Thyroid gland (tissue), 4 donors: ENCODE measurements at regions not wholly inside any gene's neighbourhood (a gene's known extent, or its start where the extent isn't known, plus 50 kb on each side); places are given as distances from the start of the nearest gene placed in this dataset.

Experiments used
- CTCF ChIP-seq, 6 experiments: fragments of 200-600 bp in 3 of 6; fragments of 450-650 bp in 3 of 6; sonication (generic) in 3 of 6; IDR thresholded peaks; one replicate each; pipeline ENCODE4 v1.5.1; 2016 to 2019; ENCODE audit warnings: antibody characterized with exemption in 6 of 6, mild to moderate bottlenecking in 2 of 6, inconsistent platforms in 1 of 6, moderate library complexity in 1 of 6
- POLR2A ChIP-seq, 2 donors: fragments of 450-650 bp; IDR thresholded peaks; one replicate each; pipeline ENCODE4 v1.6.1; 2017; ENCODE audit warnings: antibody characterized with exemption in 2 of 2, mild to moderate bottlenecking in 2 of 2, moderate library complexity in 1 of 2

DNA sequence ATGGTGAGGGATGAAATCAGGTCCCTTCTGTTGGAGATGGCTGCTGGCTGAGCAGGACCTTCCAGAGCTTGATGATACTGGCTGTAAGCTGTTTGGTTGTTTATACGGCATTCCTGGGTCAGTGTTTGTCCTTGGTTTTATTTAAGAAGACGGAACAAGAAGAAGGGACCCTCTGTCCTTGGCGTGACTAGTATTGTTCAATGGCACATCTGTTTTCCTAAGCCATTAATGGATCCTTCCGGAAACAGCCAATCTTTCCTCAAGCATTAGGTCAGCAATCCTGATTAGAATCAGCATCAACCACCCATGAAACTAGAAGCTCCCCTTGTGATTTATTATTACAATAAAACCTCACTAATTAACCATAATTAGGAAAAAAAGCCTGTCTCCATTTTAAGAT is 128.7 kb upstream of the KIAA1217 start:
- TF ChIP-seq POLR2A (IDR thresholded peaks at IDR 0.05): no peak
- no peak for TF ChIP-seq CTCF (IDR thresholded peaks at IDR 0.05)
